HepG2 (cell line): ENCODE measurements at regions not wholly inside any gene's neighbourhood (a gene's known extent, or its start where the extent isn't known, plus 50 kb on each side); places are given as distances from the start of the nearest gene placed in this dataset.

ENCODE experiments used
- FOSL2 ChIP-seq: sonication (generic); formaldehyde crosslinking; IDR thresholded peaks from 2 replicates; pipeline ENCODE4 v1.4.0; 2020; ENCODE audit warnings: missing genetic modification reagents
- GLI4 ChIP-seq: sonication (generic); formaldehyde crosslinking; IDR thresholded peaks from 2 replicates; pipeline ENCODE4 v1.5.1; 2020; ENCODE audit warnings: missing genetic modification reagents, mild to moderate bottlenecking, moderate library complexity, borderline replicate concordance
- HNRNPK ChIP-seq: fragments of 200-400 bp; formaldehyde crosslinking; IDR thresholded peaks from 2 replicates; pipeline ENCODE4 v1.6.1; 2018; ENCODE audit warnings: low read length, low read depth, moderate library complexity, mild to moderate bottlenecking; ENCODE audit not compliant: poor library complexity, severe bottlenecking
- KDM5A ChIP-seq: fragments of 200-600 bp; sonication (generic); IDR thresholded peaks from 2 replicates; pipeline ENCODE4 v1.7.0; 2018; ENCODE audit warnings: antibody characterized with exemption, mild to moderate bottlenecking, low read length, borderline replicate concordance
- MXD3 ChIP-seq: IDR thresholded peaks from 2 replicates; pipeline ENCODE4 v1.6.1; 2016; ENCODE audit warnings: mild to moderate bottlenecking, missing biosample characterization, missing genetic modification reagents
- NRL ChIP-seq: sonication (generic); formaldehyde crosslinking; IDR thresholded peaks from 2 replicates; pipeline ENCODE4 v1.5.0; 2020; ENCODE audit warnings: missing genetic modification reagents, mild to moderate bottlenecking, moderate library complexity, borderline replicate concordance
- PCBP2 ChIP-seq: fragments of 200-400 bp; formaldehyde crosslinking; optimal IDR thresholded peaks from 2 replicates; pipeline ENCODE3; 2018; ENCODE audit warnings: low read length, low read depth; ENCODE audit not compliant: poor library complexity, severe bottlenecking
- PHF20 ChIP-seq: sonication (generic); formaldehyde crosslinking; IDR thresholded peaks from 2 replicates; pipeline ENCODE4 v1.5.0; 2020; ENCODE audit warnings: mild to moderate bottlenecking, missing genetic modification reagents
- POGZ ChIP-seq: sonication (generic); formaldehyde crosslinking; IDR thresholded peaks from 2 replicates; pipeline ENCODE4 v1.4.0; 2020; ENCODE audit warnings: mild to moderate bottlenecking, missing genetic modification reagents
- RELA ChIP-seq: sonication (generic); formaldehyde crosslinking; IDR thresholded peaks from 2 replicates; pipeline ENCODE4 v1.4.0; 2020; ENCODE audit warnings: missing genetic modification reagents
- SOX5 ChIP-seq: IDR thresholded peaks from 2 replicates; pipeline ENCODE4 v1.6.1; 2016; ENCODE audit warnings: borderline replicate concordance
- ZBTB42 ChIP-seq: sonication (generic); formaldehyde crosslinking; IDR thresholded peaks from 2 replicates; pipeline ENCODE4 v1.5.0; 2020; ENCODE audit warnings: mild to moderate bottlenecking, missing genetic modification reagents
- ZNF335 ChIP-seq: sonication (generic); formaldehyde crosslinking; IDR thresholded peaks from 2 replicates; pipeline ENCODE4 v1.4.0; 2020; ENCODE audit warnings: missing genetic modification reagents
- ZNF337 ChIP-seq: sonication (generic); formaldehyde crosslinking; IDR thresholded peaks from 2 replicates; pipeline ENCODE4 v1.5.1; 2020; ENCODE audit warnings: missing genetic modification reagents, low read depth, mild to moderate bottlenecking, borderline replicate concordance
- ZNF564 ChIP-seq: sonication (generic); formaldehyde crosslinking; IDR thresholded peaks from 2 replicates; pipeline ENCODE4 v1.8.1; 2023; ENCODE audit warnings: mild to moderate bottlenecking, missing genetic modification reagents
- ZNF598 ChIP-seq: sonication (generic); formaldehyde crosslinking; IDR thresholded peaks from 2 replicates; pipeline ENCODE4 v1.5.1; 2020; ENCODE audit warnings: mild to moderate bottlenecking, missing genetic modification reagents, borderline replicate concordance
- ZNF782 ChIP-seq: sonication (generic); formaldehyde crosslinking; IDR thresholded peaks from 2 replicates; pipeline ENCODE4 v1.4.0; 2020; ENCODE audit warnings: missing genetic modification reagents, mild to moderate bottlenecking, borderline replicate concordance
- TF ChIP-seq, protein P1 (sequence below): IDR thresholded peaks from 2 replicates; pipeline ENCODE4 v1.4.0; 2020; ENCODE audit warnings: mild to moderate bottlenecking, missing genetic modification reagents
- TF ChIP-seq, protein P2 (sequence below): fragments of 450-650 bp; IDR thresholded peaks from 2 replicates; pipeline ENCODE4 v1.6.1; 2017
- TF ChIP-seq, protein P3 (sequence below): IDR thresholded peaks from 2 replicates; pipeline ENCODE4 v1.6.1; 2016; ENCODE audit warnings: low read depth
- TF ChIP-seq, protein P4 (sequence below): sonication (generic); formaldehyde crosslinking; IDR thresholded peaks from 2 replicates; pipeline ENCODE4 v1.8.0; 2023; ENCODE audit warnings: mild to moderate bottlenecking, missing genetic modification reagents

DNA sequence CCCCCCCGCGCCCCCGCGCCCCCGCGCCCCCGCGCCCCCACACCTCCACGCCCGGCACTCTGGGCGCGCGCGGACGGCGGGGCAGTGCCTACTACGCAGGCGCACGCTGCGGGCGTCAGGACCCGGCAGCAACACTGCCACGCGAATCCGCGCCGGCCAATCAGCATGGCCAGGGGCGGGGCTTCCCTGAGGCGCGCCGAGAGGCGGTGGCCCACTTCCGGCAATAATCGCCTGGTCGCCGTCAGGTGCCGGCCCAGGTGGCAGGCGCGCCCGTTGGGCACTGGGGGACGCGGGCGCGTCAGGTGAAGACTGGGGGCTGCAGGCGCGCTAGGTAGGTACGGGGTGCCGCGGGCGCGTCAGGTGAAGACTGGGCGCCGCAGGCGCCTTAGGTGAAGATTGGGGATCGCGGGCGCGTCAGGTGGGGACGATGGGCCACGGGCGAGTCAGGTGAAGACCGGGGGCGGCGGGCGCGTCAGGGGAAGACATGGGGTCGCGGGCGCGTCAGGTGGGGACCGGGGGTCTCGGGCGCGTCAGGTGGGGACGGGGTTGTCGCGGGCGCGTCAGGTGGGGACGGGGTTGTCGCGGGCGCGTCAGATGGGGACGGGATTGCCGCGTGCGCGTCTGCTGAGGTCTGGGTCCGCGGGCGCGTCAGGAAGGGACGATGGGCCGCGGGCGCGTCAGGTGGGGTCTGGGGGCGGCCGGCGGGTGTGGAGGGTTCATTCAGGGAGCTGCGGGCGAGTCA lies 219.1 kb downstream of the RTP5 start (continued):
- TF ChIP-seq, protein P1, sequence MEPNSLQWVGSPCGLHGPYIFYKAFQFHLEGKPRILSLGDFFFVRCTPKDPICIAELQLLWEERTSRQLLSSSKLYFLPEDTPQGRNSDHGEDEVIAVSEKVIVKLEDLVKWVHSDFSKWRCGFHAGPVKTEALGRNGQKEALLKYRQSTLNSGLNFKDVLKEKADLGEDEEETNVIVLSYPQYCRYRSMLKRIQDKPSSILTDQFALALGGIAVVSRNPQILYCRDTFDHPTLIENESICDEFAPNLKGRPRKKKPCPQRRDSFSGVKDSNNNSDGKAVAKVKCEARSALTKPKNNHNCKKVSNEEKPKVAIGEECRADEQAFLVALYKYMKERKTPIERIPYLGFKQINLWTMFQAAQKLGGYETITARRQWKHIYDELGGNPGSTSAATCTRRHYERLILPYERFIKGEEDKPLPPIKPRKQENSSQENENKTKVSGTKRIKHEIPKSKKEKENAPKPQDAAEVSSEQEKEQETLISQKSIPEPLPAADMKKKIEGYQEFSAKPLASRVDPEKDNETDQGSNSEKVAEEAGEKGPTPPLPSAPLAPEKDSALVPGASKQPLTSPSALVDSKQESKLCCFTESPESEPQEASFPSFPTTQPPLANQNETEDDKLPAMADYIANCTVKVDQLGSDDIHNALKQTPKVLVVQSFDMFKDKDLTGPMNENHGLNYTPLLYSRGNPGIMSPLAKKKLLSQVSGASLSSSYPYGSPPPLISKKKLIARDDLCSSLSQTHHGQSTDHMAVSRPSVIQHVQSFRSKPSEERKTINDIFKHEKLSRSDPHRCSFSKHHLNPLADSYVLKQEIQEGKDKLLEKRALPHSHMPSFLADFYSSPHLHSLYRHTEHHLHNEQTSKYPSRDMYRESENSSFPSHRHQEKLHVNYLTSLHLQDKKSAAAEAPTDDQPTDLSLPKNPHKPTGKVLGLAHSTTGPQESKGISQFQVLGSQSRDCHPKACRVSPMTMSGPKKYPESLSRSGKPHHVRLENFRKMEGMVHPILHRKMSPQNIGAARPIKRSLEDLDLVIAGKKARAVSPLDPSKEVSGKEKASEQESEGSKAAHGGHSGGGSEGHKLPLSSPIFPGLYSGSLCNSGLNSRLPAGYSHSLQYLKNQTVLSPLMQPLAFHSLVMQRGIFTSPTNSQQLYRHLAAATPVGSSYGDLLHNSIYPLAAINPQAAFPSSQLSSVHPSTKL (CRISPR knock-in tag), result peak; percentile 25; the same call in 1 of the 2 replicates
- no peak for TF ChIP-seq RELA (CRISPR knock-in tag)
- no peak for TF ChIP-seq ZBTB42 (CRISPR knock-in tag)
- TF ChIP-seq, protein P2, sequence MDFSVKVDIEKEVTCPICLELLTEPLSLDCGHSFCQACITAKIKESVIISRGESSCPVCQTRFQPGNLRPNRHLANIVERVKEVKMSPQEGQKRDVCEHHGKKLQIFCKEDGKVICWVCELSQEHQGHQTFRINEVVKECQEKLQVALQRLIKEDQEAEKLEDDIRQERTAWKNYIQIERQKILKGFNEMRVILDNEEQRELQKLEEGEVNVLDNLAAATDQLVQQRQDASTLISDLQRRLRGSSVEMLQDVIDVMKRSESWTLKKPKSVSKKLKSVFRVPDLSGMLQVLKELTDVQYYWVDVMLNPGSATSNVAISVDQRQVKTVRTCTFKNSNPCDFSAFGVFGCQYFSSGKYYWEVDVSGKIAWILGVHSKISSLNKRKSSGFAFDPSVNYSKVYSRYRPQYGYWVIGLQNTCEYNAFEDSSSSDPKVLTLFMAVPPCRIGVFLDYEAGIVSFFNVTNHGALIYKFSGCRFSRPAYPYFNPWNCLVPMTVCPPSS, result no peak
- no peak for TF ChIP-seq ZNF335 (CRISPR knock-in tag)
- peak; percentile 47; the same call in 1 of the 2 replicates for TF ChIP-seq NRL (CRISPR knock-in tag)
- peak; percentile 73 for TF ChIP-seq HNRNPK
- TF ChIP-seq, protein P3, sequence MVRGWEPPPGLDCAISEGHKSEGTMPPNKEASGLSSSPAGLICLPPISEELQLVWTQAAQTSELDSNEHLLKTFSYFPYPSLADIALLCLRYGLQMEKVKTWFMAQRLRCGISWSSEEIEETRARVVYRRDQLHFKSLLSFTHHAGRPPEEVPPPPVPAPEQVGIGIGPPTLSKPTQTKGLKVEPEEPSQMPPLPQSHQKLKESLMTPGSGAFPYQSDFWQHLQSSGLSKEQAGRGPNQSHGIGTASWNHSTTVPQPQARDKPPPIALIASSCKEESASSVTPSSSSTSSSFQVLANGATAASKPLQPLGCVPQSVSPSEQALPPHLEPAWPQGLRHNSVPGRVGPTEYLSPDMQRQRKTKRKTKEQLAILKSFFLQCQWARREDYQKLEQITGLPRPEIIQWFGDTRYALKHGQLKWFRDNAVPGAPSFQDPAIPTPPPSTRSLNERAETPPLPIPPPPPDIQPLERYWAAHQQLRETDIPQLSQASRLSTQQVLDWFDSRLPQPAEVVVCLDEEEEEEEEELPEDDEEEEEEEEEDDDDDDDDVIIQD (CRISPR knock-in tag), result 0 out of 2 replicates have a peak, but pooled peaks have one; percentile 17
- TF ChIP-seq, protein P4, sequence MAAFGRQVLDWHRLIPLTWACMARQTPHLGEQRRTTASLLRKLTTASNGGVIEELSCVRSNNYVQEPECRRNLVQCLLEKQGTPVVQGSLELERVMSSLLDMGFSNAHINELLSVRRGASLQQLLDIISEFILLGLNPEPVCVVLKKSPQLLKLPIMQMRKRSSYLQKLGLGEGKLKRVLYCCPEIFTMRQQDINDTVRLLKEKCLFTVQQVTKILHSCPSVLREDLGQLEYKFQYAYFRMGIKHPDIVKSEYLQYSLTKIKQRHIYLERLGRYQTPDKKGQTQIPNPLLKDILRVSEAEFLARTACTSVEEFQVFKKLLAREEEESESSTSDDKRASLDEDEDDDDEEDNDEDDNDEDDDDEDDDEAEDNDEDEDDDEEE (CRISPR knock-in tag), result peak; percentile 95
- peak; percentile 69; the same call in 1 of the 2 replicates for TF ChIP-seq ZNF782
- peak; percentile 43; the same call in 1 of the 2 replicates for TF ChIP-seq KDM5A
- no peak for TF ChIP-seq PCBP2
- TF ChIP-seq ZNF598, result peak; percentile 73; the same call in 1 of the 2 replicates
- TF ChIP-seq GLI4 (CRISPR knock-in tag), result peak; percentile 50; the same call in 1 of the 2 replicates
- peak; percentile 43; the same call in 1 of the 2 replicates for TF ChIP-seq POGZ (CRISPR knock-in tag)
- 0 out of 2 replicates have a peak, but pooled peaks have one; percentile 32 for TF ChIP-seq FOSL2
- TF ChIP-seq PHF20 (CRISPR knock-in tag), result peak; percentile 64; the same call in 1 of the 2 replicates
- TF ChIP-seq MXD3 (CRISPR knock-in tag), result peak; percentile 85
- no peak for TF ChIP-seq ZNF564 (CRISPR knock-in tag)
- no peak for TF ChIP-seq ZNF337 (CRISPR knock-in tag)
- peak; percentile 14; the same call in 1 of the 2 replicates for TF ChIP-seq SOX5 (CRISPR knock-in tag)
